ENCODE measurements at regions not wholly inside any gene's neighbourhood (a gene's known extent, or its start where the extent isn't known, plus 50 kb on each side); places are given as distances from the start of the nearest gene placed in this dataset.
"Not testable (repeated sequence)": the region's sequence is repeated elsewhere in the genome, so short reads cannot be mapped to it uniquely, and the experiment has no call there.

GRCh38 chr7:76681810-76682209 is 54.7 kb upstream of the POMZP3 start:
- H3K4me3 Mint-ChIP-seq; POLR2A ChIA-PET; CTCF ChIA-PET; ATAC-seq (ENCODE audit: low read depth); H3K36me3 Mint-ChIP-seq (ENCODE audit: low read depth); H3K4me1 Mint-ChIP-seq; DNase-seq; intact Hi-C loops (cut with micrococcal nuclease); H3K9me3 Mint-ChIP-seq; H3K27me3 Mint-ChIP-seq; H3K27ac Mint-ChIP-seq: not testable (repeated sequence)

- H3K27ac Mint-ChIP-seq; CTCF ChIA-PET; DNase-seq; intact Hi-C loops (cut with micrococcal nuclease); POLR2A ChIA-PET; H3K4me3 Mint-ChIP-seq; H3K27me3 Mint-ChIP-seq; ATAC-seq (ENCODE audit: low read depth); H3K4me1 Mint-ChIP-seq; H3K9me3 Mint-ChIP-seq; H3K36me3 Mint-ChIP-seq (ENCODE audit: low read depth): not testable (repeated sequence)
Observed at GRCh38 chr7:76679174-76679573, 52.1 kb upstream of the POMZP3 start.

GRCh38 chr7:76678500-76678899 is 51.4 kb upstream of the POMZP3 start:
- H3K9me3 Mint-ChIP-seq; intact Hi-C loops (cut with micrococcal nuclease); H3K4me3 Mint-ChIP-seq; H3K36me3 Mint-ChIP-seq (ENCODE audit: low read depth); H3K27me3 Mint-ChIP-seq; DNase-seq; CTCF ChIA-PET; ATAC-seq (ENCODE audit: low read depth); H3K4me1 Mint-ChIP-seq; POLR2A ChIA-PET; H3K27ac Mint-ChIP-seq: not testable (repeated sequence)

GRCh38 chr7:76676890-76677289 is 49.8 kb upstream of the POMZP3 start:
- H3K4me3 Mint-ChIP-seq, result not testable (repeated sequence)

More at GRCh38 chr7:76676890-76677289, 49.8 kb upstream of the POMZP3 start:
- H3K36me3 Mint-ChIP-seq (ENCODE audit: low read depth); CTCF ChIA-PET; H3K9me3 Mint-ChIP-seq; H3K27me3 Mint-ChIP-seq; ATAC-seq (ENCODE audit: low read depth); H3K27ac Mint-ChIP-seq; intact Hi-C loops (cut with micrococcal nuclease); H3K4me1 Mint-ChIP-seq; POLR2A ChIA-PET; DNase-seq: not testable (repeated sequence)

Measured in activated B cell treated with CpG ODN at 0.5 μM for 24 hours (primary cell).